Ovary (tissue), 7 donors: ENCODE measurements at regions not wholly inside any gene's neighbourhood (a gene's known extent, or its start where the extent isn't known, plus 50 kb on each side); places are given as distances from the start of the nearest gene placed in this dataset.

ENCODE experiments used
- DNase-seq, 5 donors: peaks; one replicate each; pipeline ENCODE4 v3.0.0-alpha.2; 2019 to 2020
- H3K27ac ChIP-seq, 2 donors: fragments of 200-600 bp; one replicate each; pipeline versions ENCODE4 v1.5.1 to v1.8.0; 2019 to 2022
- H3K27me3 ChIP-seq: fragments of 200-600 bp; one replicate; pipeline ENCODE4 v1.8.0; 2022
- H3K36me3 ChIP-seq: fragments of 200-600 bp; sonication (generic); one replicate; pipeline ENCODE4 v1.5.1; 2019
- H3K4me1 ChIP-seq: one replicate; pipeline ENCODE4 v1.8.1; 2013; ENCODE audit warnings: mild to moderate bottlenecking, moderate library complexity; ENCODE audit not compliant: insufficient read depth
- H3K4me3 ChIP-seq: fragments of 200-600 bp; sonication (generic); one replicate; pipeline ENCODE4 v1.5.1; 2017
- H3K9me3 ChIP-seq, 2 donors: fragments of 200-600 bp in 1 of 2; sonication (generic) in 1 of 2; one replicate each; pipeline versions ENCODE4 v1.5.1 to v1.8.1; 2013 to 2019; ENCODE audit warnings: mild to moderate bottlenecking in 1 of 2, moderate library complexity in 1 of 2
- CTCF ChIP-seq, 3 donors: fragments of 450-650 bp in 2 of 3; fragments of 200-600 bp in 1 of 3; IDR thresholded peaks; one replicate each; pipeline versions ENCODE4 v1.5.1 to v1.8.0; 2016 to 2022; ENCODE audit warnings: antibody characterized with exemption in 3 of 3, mild to moderate bottlenecking in 1 of 3
- EP300 ChIP-seq: sonication (generic); formaldehyde crosslinking; IDR thresholded peaks from one replicate; pipeline ENCODE4 v1.6.1; 2017; ENCODE audit warnings: antibody characterized with exemption
- POLR2A ChIP-seq: fragments of 450-650 bp; IDR thresholded peaks from one replicate; pipeline ENCODE4 v1.6.1; 2017; ENCODE audit warnings: antibody characterized with exemption, mild to moderate bottlenecking, moderate library complexity
- WGBS, 3 donors: extraction: QIAGEN DNeasy Blood & Tissue Kit in 1 of 3; methylation state at CpG; one replicate each; pipeline versions ENCODE4 v1.1.5 to v1.1.7; 2013 to 2017; 5-methylcytosine and 5-hydroxymethylcytosine counted together
- intact Hi-C, 4 donors: fragments of 100-400 bp; cut with DNase I; formaldehyde crosslinking; loops; one replicate each; pipeline versions ENCODE4 v1.11.0 to v1.15.1; 2022 to 2023
- donor health status: DM: no; HTN: no; CAD: no; lungs with moderate emphysema.
- donor health status: DM: no; HTN: no; CAD: no.
- donor health status: Bipolar disorder and iron deficiency.
- donor health status: DM: no; HTN: no; CAD: no.
- donor health status: DM: yes; HTN: yes; CAD: no.

DNA sequence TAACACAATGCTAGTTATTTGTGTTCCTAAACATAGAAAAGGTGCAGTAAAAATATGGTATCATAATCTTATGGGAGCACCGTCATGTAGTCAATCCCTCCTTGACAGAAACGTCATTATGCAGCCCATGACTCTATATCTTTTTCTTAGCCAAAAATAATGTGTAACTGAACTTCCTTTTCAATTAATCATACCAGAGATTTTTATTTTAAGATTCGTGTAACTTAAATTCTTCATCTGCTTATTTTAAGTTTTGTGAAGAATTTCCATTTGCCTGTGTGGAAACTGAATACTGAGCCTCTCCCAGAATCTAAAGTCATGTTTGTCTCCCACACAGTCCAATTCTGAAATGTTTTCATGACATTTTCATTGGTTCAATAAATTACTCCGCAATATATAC lies 699.1 kb downstream of the KCNA4 start:
- Histone ChIP-seq H3K36me3 (no peaks in the 10 kb centered on the region), H3K27ac (no peak overlapping the region), H3K9me3 (no peaks in the 10 kb centered on the region), H3K27me3 (no peaks in the 10 kb centered on the region), H3K4me1 (no peaks in the 10 kb centered on the region), H3K4me3 (no peak overlapping the region)
- WGBS, 3 donors, result 72 to 76% (median 76%) methylated on average over 4 of the region's 4 CpGs
- DNase-seq, result no peak
- intact Hi-C loops, result no loop called here
- no peak for TF ChIP-seq EP300
- TF ChIP-seq CTCF (IDR thresholded peaks at IDR 0.05), result no peak
- no peak for TF ChIP-seq POLR2A

GRCh38 chr11:29315275-29315674 lies 701.6 kb downstream of the KCNA4 start:
- intact Hi-C loops, result no loop called here
- no peaks in the 10 kb centered on the region for H3K27me3 ChIP-seq
- DNase-seq, result no peak
- no peaks in the 10 kb centered on the region for H3K4me1 ChIP-seq
- TF ChIP-seq EP300 (no peak), POLR2A (no peak), CTCF (IDR thresholded peaks at IDR 0.05) (no peak)
- H3K9me3 ChIP-seq, result no peaks in the 10 kb centered on the region
- no peak overlapping the region for H3K4me3 ChIP-seq
- H3K36me3 ChIP-seq, result no peaks in the 10 kb centered on the region
- no peak overlapping the region for H3K27ac ChIP-seq

DNA sequence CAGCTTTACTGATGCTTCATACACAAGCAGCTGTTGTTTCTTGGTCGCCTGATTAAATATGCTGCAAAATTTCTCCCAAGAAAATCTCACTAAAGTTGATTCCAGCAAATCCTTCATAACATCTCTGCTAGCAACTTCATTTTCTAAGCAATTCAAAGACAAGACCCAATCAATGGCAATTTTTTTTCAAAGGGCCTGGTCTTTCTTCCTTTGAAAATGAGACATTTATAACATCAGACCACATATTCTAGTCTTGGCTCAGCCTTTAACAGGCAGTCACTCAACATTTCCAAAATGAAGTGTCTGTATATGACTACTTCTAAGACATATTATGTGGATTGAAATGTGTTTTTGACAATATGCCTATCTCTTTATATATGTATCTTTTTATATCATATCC lies 702.6 kb downstream of the KCNA4 start:
- H3K36me3 ChIP-seq, result no peaks in the 10 kb centered on the region
- H3K9me3 ChIP-seq, result no peaks in the 10 kb centered on the region
- DNase-seq, result no peak
- H3K27me3 ChIP-seq, result no peaks in the 10 kb centered on the region
- no peak overlapping the region for H3K4me3 ChIP-seq
- TF ChIP-seq EP300 (no peak), CTCF (IDR thresholded peaks at IDR 0.05) (no peak), POLR2A (no peak)
- H3K4me1 ChIP-seq, result no peaks in the 10 kb centered on the region
- intact Hi-C loops, result no loop called here
- 85 to 94% (median 93%) methylated on average over 1 of the region's 1 CpG for WGBS, 3 donors
- H3K27ac ChIP-seq, result no peak overlapping the region

- TF ChIP-seq CTCF (IDR thresholded peaks at IDR 0.05), result no peak
- TF ChIP-seq POLR2A, result no peak
- no peak for TF ChIP-seq EP300
- intact Hi-C loops, result no loop called here
- Histone ChIP-seq H3K27me3 (no peaks in the 10 kb centered on the region), H3K4me1 (no peaks in the 10 kb centered on the region), H3K27ac (no peak overlapping the region), H3K36me3 (no peaks in the 10 kb centered on the region), H3K9me3 (no peaks in the 10 kb centered on the region), H3K4me3 (no peak overlapping the region)
- no peak for DNase-seq
Observed at GRCh38 chr11:29312812-29313211, 704.0 kb downstream of the KCNA4 start.
